GM06990 (cell line): ENCODE measurements at regions not wholly inside any gene's neighbourhood (a gene's known extent, or its start where the extent isn't known, plus 50 kb on each side); places are given as distances from the start of the nearest gene placed in this dataset.
"Not testable (repeated sequence)": the region's sequence is repeated elsewhere in the genome, so short reads cannot be mapped to it uniquely, and the experiment has no call there.

Source experiments
- DNase-seq: peaks from one replicate; pipeline ENCODE4 v3.0.0-alpha.2; 2011; ENCODE audit not compliant: insufficient read length; ENCODE audit errors: extremely low read depth
- H3K27me3 ChIP-seq: replicated peaks from 2 replicates; pipeline ENCODE4 v1.6.0; 2011; ENCODE audit warnings: low read length; ENCODE audit not compliant: control insufficient read depth, insufficient read depth
- H3K36me3 ChIP-seq: 2 replicates; pipeline ENCODE4 v1.5.1; 2011; ENCODE audit warnings: low read length; ENCODE audit not compliant: control insufficient read depth, insufficient read depth
- H3K4me3 ChIP-seq: replicated peaks from 2 replicates; pipeline ENCODE4 v1.5.1; 2011; ENCODE audit warnings: low read depth, mild to moderate bottlenecking, control low read depth, low read length
- TF ChIP-seq, protein P1 (sequence below): IDR thresholded peaks from 2 replicates; pipeline ENCODE4 v1.5.1; 2011; ENCODE audit warnings: low read length, control low read depth, mild to moderate bottlenecking, inconsistent platforms; ENCODE audit not compliant: insufficient read depth, poor library complexity, severe bottlenecking

DNA sequence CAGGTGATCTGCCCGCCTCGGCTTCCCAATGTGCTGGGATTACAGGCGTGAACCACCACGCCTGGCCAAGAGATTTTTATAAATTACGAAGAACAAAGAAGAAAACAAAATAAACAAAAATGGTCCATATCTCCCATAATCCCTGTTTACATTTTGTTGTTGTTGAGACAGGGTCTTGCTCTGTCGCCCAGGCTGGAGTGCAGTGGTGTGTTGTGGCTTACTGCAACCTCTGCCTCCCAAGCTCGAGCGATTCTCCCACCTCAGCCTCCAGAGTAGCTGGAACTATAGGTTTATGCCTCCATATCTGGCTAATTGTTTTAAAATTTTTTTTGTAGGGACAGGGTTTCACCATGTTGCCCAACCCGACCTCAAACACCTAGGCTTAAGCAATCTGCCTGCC lies 156.1 kb downstream of the ZNF664 start:
- Histone ChIP-seq H3K36me3 (no peaks in the 10 kb centered on the region), H3K4me3 (no peak overlapping the region), H3K27me3 (no peaks in the 10 kb centered on the region)
- DNase-seq: no peak
- TF ChIP-seq, protein P1, sequence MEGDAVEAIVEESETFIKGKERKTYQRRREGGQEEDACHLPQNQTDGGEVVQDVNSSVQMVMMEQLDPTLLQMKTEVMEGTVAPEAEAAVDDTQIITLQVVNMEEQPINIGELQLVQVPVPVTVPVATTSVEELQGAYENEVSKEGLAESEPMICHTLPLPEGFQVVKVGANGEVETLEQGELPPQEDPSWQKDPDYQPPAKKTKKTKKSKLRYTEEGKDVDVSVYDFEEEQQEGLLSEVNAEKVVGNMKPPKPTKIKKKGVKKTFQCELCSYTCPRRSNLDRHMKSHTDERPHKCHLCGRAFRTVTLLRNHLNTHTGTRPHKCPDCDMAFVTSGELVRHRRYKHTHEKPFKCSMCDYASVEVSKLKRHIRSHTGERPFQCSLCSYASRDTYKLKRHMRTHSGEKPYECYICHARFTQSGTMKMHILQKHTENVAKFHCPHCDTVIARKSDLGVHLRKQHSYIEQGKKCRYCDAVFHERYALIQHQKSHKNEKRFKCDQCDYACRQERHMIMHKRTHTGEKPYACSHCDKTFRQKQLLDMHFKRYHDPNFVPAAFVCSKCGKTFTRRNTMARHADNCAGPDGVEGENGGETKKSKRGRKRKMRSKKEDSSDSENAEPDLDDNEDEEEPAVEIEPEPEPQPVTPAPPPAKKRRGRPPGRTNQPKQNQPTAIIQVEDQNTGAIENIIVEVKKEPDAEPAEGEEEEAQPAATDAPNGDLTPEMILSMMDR: no peak

GRCh38 chr12:124130691-124131591 lies 157.9 kb downstream of the ZNF664 start:
- peak; percentile 64 for DNase-seq
- TF ChIP-seq, protein P1: no peak
- H3K4me3 ChIP-seq: no peak overlapping the region
- no peaks in the 10 kb centered on the region for H3K36me3 ChIP-seq
- H3K27me3 ChIP-seq: no peaks in the 10 kb centered on the region

DNA sequence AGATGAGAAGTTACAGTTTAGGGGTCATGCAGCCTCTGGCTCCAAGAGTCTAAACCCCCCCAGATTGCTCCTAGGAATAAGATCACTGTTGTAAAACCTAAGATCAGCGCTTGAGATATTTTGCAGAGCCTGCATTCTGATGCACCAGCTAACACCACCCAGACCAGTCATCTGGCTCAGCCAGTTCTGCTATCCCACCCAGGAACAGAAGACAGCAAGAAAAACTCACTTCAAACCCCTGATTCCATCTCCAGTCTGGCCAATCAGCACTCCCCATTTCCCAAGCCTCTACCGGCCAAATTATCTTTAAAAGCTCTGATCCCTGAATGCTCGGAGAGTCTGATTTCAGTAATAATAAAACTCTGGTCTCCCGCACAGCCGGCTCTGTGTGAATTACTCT lies 158.6 kb downstream of the ZNF664 start:
- DNase-seq: no peak
- H3K4me3 ChIP-seq: no peak overlapping the region
- TF ChIP-seq, protein P1: no peak
- no peaks in the 10 kb centered on the region for H3K36me3 ChIP-seq
- no peaks in the 10 kb centered on the region for H3K27me3 ChIP-seq

- DNase-seq: no peak
- Histone ChIP-seq H3K36me3 (no peaks in the 10 kb centered on the region), H3K4me3 (no peak overlapping the region), H3K27me3 (no peaks in the 10 kb centered on the region)
- TF ChIP-seq, protein P1: no peak
Observed at GRCh38 chr12:124132530-124132929, 159.5 kb downstream of the ZNF664 start.

GRCh38 chr12:124136796-124137195 lies 158.1 kb upstream of the RFLNA start:
- Histone ChIP-seq H3K4me3 (no peak overlapping the region), H3K36me3 (no peaks in the 10 kb centered on the region), H3K27me3 (no peaks in the 10 kb centered on the region)
- no peak for DNase-seq
- TF ChIP-seq, protein P1: no peak

DNA sequence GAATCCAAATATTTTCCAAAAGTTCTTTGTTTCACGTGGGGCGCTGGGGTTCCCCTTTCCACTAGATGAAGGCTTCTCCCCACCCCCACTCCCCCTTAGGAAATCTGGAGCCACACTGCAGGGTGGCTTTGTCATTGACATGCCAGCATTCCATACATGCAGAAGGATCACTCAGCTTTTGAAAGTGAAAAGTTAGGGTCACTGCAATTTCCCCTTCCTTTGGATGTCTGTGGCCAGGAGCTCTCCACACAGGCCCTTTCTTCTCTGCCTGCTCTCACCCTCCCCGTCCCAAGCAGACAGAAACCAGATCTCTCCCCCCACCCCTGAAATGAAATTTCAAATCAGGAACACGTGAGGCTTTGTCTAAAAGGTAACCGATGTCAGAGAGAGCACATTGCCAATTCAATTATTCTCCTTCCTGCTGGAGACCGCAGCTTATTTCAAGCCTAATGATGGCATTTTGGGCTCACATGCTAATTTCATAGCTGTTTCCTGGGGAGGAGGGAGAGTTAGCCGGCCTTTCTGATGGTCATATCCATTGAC lies 153.9 kb upstream of the RFLNA start:
- Histone ChIP-seq H3K4me3 (no peak overlapping the region), H3K36me3 (no peaks in the 10 kb centered on the region), H3K27me3 (no peaks in the 10 kb centered on the region)
- DNase-seq: no peak
- TF ChIP-seq, protein P1: no peak

DNA sequence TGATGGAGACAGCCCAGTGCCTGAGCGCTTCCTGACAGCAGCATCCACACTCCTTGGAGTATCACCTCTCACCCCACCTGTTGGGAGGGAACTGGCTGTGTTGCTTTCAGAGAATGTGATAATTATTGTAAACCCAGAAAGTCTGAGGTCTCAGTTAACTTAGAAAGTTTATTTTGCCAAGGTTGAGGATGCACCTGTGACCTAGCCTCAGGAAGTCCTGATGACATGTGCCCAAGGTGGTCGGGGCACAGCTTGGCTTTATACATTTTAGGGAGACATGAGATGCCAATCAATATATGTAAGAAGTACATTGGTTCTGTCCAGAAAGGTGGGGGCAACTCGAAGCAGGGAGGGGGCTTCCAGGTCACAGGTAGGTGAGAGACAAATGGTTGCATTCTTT lies 153.3 kb upstream of the RFLNA start:
- not testable (repeated sequence) for H3K27me3 ChIP-seq, H3K4me3 ChIP-seq, DNase-seq, H3K36me3 ChIP-seq
